Tibial artery (tissue), 4 donors: ENCODE measurements at regions not wholly inside any gene's neighbourhood (a gene's known extent, or its start where the extent isn't known, plus 50 kb on each side); places are given as distances from the start of the nearest gene placed in this dataset.
"Not testable (repeated sequence)": the region's sequence is repeated elsewhere in the genome, so short reads cannot be mapped to it uniquely, and the experiment has no call there.

Experiments
- DNase-seq, 2 donors: peaks; one replicate each; pipeline ENCODE4 v3.0.0-alpha.2; 2019
- H3K27ac ChIP-seq, 2 donors: fragments of 200-600 bp; sonication (generic) in 1 of 2; 1 replicate in 1 of 2; 2 replicates in 1 of 2; pipeline ENCODE4 v1.5.1; 2018 to 2019; ENCODE audit warnings: mild to moderate bottlenecking in 1 of 2
- H3K27me3 ChIP-seq, 2 donors: fragments of 200-600 bp; sonication (generic) in 1 of 2; one replicate each; pipeline versions ENCODE4 v1.5.1 to v1.6.0; 2016 to 2019
- H3K36me3 ChIP-seq, 3 donors: fragments of 200-600 bp; sonication (generic) in 2 of 3; one replicate each; pipeline ENCODE4 v1.5.1; 2016 to 2019; ENCODE audit warnings: mild to moderate bottlenecking in 2 of 3
- H3K4me1 ChIP-seq, 4 donors: fragments of 200-600 bp; sonication (generic) in 2 of 4; 1 replicate in 3 of 4; 2 replicates in 1 of 4; pipeline ENCODE4 v1.5.1; 2016 to 2019
- H3K4me3 ChIP-seq, 2 donors: fragments of 200-600 bp; sonication (generic) in 1 of 2; 1 replicate in 1 of 2; 2 replicates in 1 of 2; pipeline ENCODE4 v1.5.1; 2018 to 2019; ENCODE audit warnings: mild to moderate bottlenecking in 2 of 2
- H3K9me3 ChIP-seq, 3 donors: fragments of 200-600 bp; sonication (generic) in 1 of 3; one replicate each; pipeline ENCODE4 v1.5.1; 2016 to 2019
- CTCF ChIP-seq, 2 experiments: fragments of 200-600 bp in 1 of 2; fragments of 450-650 bp in 1 of 2; IDR thresholded peaks; one replicate each; pipeline ENCODE4 v1.5.1; 2017 to 2019; ENCODE audit warnings: antibody characterized with exemption in 2 of 2, mild to moderate bottlenecking in 1 of 2, moderate library complexity in 1 of 2
- intact Hi-C: fragments of 100-400 bp; cut with DNase I; formaldehyde crosslinking; loops from one replicate; pipeline ENCODE4 v1.15.0; 2023; ENCODE audit warnings: low total_unique reads

GRCh38 chr12:87405918-87406317 is 623.3 kb downstream of the C12orf50 start:
- Histone ChIP-seq H3K27ac (no peak overlapping the region), H3K4me1 (no peaks in the 10 kb centered on the region), H3K36me3 (no peaks in the 10 kb centered on the region), H3K4me3 (no peak overlapping the region), H3K27me3 (no peaks in the 10 kb centered on the region), H3K9me3 (no peaks in the 10 kb centered on the region)
- intact Hi-C loops = no loop called here
- TF ChIP-seq CTCF (IDR thresholded peaks at IDR 0.05) = no peak
- DNase-seq = no peak

GRCh38 chr12:87394168-87394567 is 635.0 kb downstream of the C12orf50 start:
- H3K27me3 ChIP-seq, H3K36me3 ChIP-seq, H3K4me3 ChIP-seq, intact Hi-C loops, H3K4me1 ChIP-seq, DNase-seq, H3K27ac ChIP-seq: not testable (repeated sequence)
- peaks cover 0 to 11% (median 8%) of the 10 kb centered on the region in 3 donors for H3K9me3 ChIP-seq

GRCh38 chr12:87388376-87388775 is 640.8 kb downstream of the C12orf50 start:
- intact Hi-C loops = no loop called here
- Histone ChIP-seq H3K4me3 (no peak overlapping the region), H3K27ac (no peak overlapping the region), H3K9me3 (no peaks in the 10 kb centered on the region), H3K4me1 (no peaks in the 10 kb centered on the region), H3K27me3 (no peaks in the 10 kb centered on the region), H3K36me3 (no peaks in the 10 kb centered on the region)
- TF ChIP-seq CTCF (IDR thresholded peaks at IDR 0.05) = no peak
- no peak for DNase-seq

- Histone ChIP-seq H3K36me3 (no peaks in the 10 kb centered on the region), H3K27me3 (no peaks in the 10 kb centered on the region), H3K4me3 (no peak overlapping the region), H3K4me1 (no peaks in the 10 kb centered on the region), H3K27ac (no peak overlapping the region), H3K9me3 (no peaks in the 10 kb centered on the region)
- TF ChIP-seq CTCF (IDR thresholded peaks at IDR 0.05) = no peak
- intact Hi-C loops = no loop called here
- DNase-seq = no peak
These were observed 643.9 kb downstream of the C12orf50 start for GRCh38 chr12:87385322-87385721.

GRCh38 chr12:87384226-87384625 is 645.0 kb downstream of the C12orf50 start:
- intact Hi-C loops = no loop called here
- no peak for TF ChIP-seq CTCF (IDR thresholded peaks at IDR 0.05)
- no peak overlapping the region for H3K27ac ChIP-seq
- no peaks in the 10 kb centered on the region for H3K9me3 ChIP-seq
- no peaks in the 10 kb centered on the region for H3K27me3 ChIP-seq
- H3K36me3 ChIP-seq = no peaks in the 10 kb centered on the region
- no peaks in the 10 kb centered on the region for H3K4me1 ChIP-seq
- H3K4me3 ChIP-seq = no peak overlapping the region
- no peak for DNase-seq

GRCh38 chr12:87383680-87384079 is 645.5 kb downstream of the C12orf50 start:
- H3K4me1 ChIP-seq = no peaks in the 10 kb centered on the region
- no peak overlapping the region for H3K27ac ChIP-seq
- no peaks in the 10 kb centered on the region for H3K27me3 ChIP-seq
- no peaks in the 10 kb centered on the region for H3K36me3 ChIP-seq
- TF ChIP-seq CTCF (IDR thresholded peaks at IDR 0.05) = no peak
- no peak for DNase-seq
- intact Hi-C loops = no loop called here
- H3K9me3 ChIP-seq = no peaks in the 10 kb centered on the region
- no peak overlapping the region for H3K4me3 ChIP-seq
